SK-N-SH (cell line): ENCODE measurements at regions not wholly inside any gene's neighbourhood (a gene's known extent, or its start where the extent isn't known, plus 50 kb on each side); places are given as distances from the start of the nearest gene placed in this dataset.

Experiments
- CTCF ChIA-PET: fragments of 300-600, 350-600 bp; formaldehyde crosslinking; extraction: SDS; loops from one replicate; lab custom pipeline; 2021; lab: Yijun Ruan, JAX
- POLR2A ChIA-PET: fragments of 350-600 bp; sonication (Branson Sonifier 250); formaldehyde crosslinking; extraction: SDS; loops from one replicate; lab custom pipeline; 2020; ENCODE audit warnings: antibody characterized with exemption, inconsistent platforms; lab: Yijun Ruan, JAX
- DNase-seq: peaks from one replicate; pipeline ENCODE4 v3.0.0; 2012
- H2AFZ ChIP-seq: fragments of 200-600 bp; sonication (generic); 2 replicates; pipeline ENCODE4 v1.8.1; 2016; ENCODE audit warnings: antibody characterized with exemption, mild to moderate bottlenecking, low read depth
- H3F3A ChIP-seq: fragments of 200-600 bp; sonication (generic); replicated peaks from 2 replicates; pipeline ENCODE3; 2016; ENCODE audit warnings: antibody characterized with exemption, mild to moderate bottlenecking; ENCODE audit not compliant: insufficient read depth
- H3K27ac ChIP-seq, 2 experiments: fragments of 200-500 bp in 1 of 2; fragments of 200-600 bp in 1 of 2; sonication (Bioruptor generic) in 1 of 2; sonication (generic), shearing (Covaris generic) in 1 of 2; 2 replicates each; pipeline versions ENCODE4 v1.5.1 to v1.6.1; 2014 to 2016; ENCODE audit warnings: low read depth in 2 of 2, inconsistent platforms in 1 of 2, low read length in 1 of 2, mild to moderate bottlenecking in 1 of 2, mixed read lengths in 1 of 2
- H3K27me3 ChIP-seq: fragments of 200-600 bp; sonication (generic), shearing (Covaris generic); 2 replicates; pipeline ENCODE4 v1.6.1; 2016; ENCODE audit warnings: mixed run types; ENCODE audit not compliant: insufficient read depth
- H3K36me3 ChIP-seq, 2 experiments: fragments of 200-500 bp in 1 of 2; fragments of 200-600 bp in 1 of 2; sonication (Bioruptor generic) in 1 of 2; sonication (generic) in 1 of 2; replicated peaks in 1 of 2; 2 replicates each; pipeline versions ENCODE3 to v1.5.1; 2014 to 2016; ENCODE audit warnings: low read length in 1 of 2, mild to moderate bottlenecking in 1 of 2; ENCODE audit not compliant: insufficient read depth in 2 of 2, control insufficient read depth in 1 of 2
- H3K4me1 ChIP-seq, 2 experiments: fragments of 200-500 bp in 1 of 2; fragments of 200-600 bp in 1 of 2; sonication (Bioruptor generic) in 1 of 2; sonication (generic), shearing (Covaris generic) in 1 of 2; 2 replicates each; pipeline versions ENCODE4 v1.5.1 to v1.6.1; 2014 to 2016; ENCODE audit warnings: low read depth in 1 of 2, low read length in 1 of 2, mixed run types in 1 of 2; ENCODE audit not compliant: insufficient read depth in 2 of 2, control insufficient read depth in 1 of 2
- H3K4me2 ChIP-seq: fragments of 200-600 bp; sonication (generic), shearing (Covaris generic); 2 replicates; pipeline ENCODE4 v1.6.1; 2017; ENCODE audit warnings: mixed run types
- H3K4me3 ChIP-seq, 2 experiments: fragments of 200-500 bp in 1 of 2; fragments of 200-600 bp in 1 of 2; sonication (Bioruptor generic) in 1 of 2; sonication (generic), shearing (Covaris generic) in 1 of 2; 2 replicates each; pipeline versions ENCODE4 v1.5.1 to v1.8.1; 2014 to 2016; ENCODE audit warnings: low read depth in 2 of 2, inconsistent platforms in 1 of 2, low read length in 1 of 2, mild to moderate bottlenecking in 1 of 2, mixed read lengths in 1 of 2, moderate library complexity in 1 of 2
- H3K79me2 ChIP-seq: fragments of 200-600 bp; sonication (generic); 2 replicates; pipeline ENCODE4 v1.8.1; 2017; ENCODE audit warnings: mild to moderate bottlenecking; ENCODE audit not compliant: insufficient read depth
- H3K9ac ChIP-seq: fragments of 200-600 bp; sonication (generic); 2 replicates; pipeline ENCODE4 v1.6.1; 2017; ENCODE audit warnings: mixed run types
- H3K9me2 ChIP-seq: fragments of 200-600 bp; sonication (generic); 2 replicates; pipeline ENCODE4 v1.6.1; 2017; ENCODE audit warnings: mixed run types
- H3K9me3 ChIP-seq: fragments of 200-600 bp; sonication (generic); 2 replicates; pipeline ENCODE4 v1.6.1; 2017; ENCODE audit warnings: mixed run types, mild to moderate bottlenecking, moderate library complexity
- H4K20me1 ChIP-seq: fragments of 200-600 bp; sonication (generic); 2 replicates; pipeline ENCODE4 v1.6.1; 2017; ENCODE audit warnings: mild to moderate bottlenecking, mixed run types; ENCODE audit not compliant: insufficient read depth
- CTCF ChIP-seq: fragments of 200-600 bp; sonication (generic); IDR thresholded peaks from 2 replicates; pipeline ENCODE4 v1.6.1; 2017; ENCODE audit warnings: antibody characterized with exemption, mild to moderate bottlenecking, moderate library complexity
- ELF1 ChIP-seq: IDR thresholded peaks from 2 replicates; pipeline ENCODE4 v1.4.0; 2012
- IRF3 ChIP-seq: fragments of 150-350 bp; IDR thresholded peaks from 2 replicates; pipeline ENCODE4 v1.6.1; 2016; ENCODE audit warnings: mild to moderate bottlenecking, low read depth, low read length
- JUND ChIP-seq: IDR thresholded peaks from 2 replicates; pipeline ENCODE4 v1.4.0; 2012
- MEF2A ChIP-seq: IDR thresholded peaks from 2 replicates; pipeline ENCODE4 v1.4.0; 2012; ENCODE audit warnings: low read depth, borderline replicate concordance
- MXI1 ChIP-seq: IDR thresholded peaks from 2 replicates; pipeline ENCODE4 v1.6.1; 2012; ENCODE audit warnings: mild to moderate bottlenecking, low read depth, low read length, improper control_type of control experiment
- NFIC ChIP-seq: IDR thresholded peaks from 2 replicates; pipeline ENCODE4 v1.4.0; 2012; ENCODE audit warnings: borderline replicate concordance
- NRF1 ChIP-seq: IDR thresholded peaks from 2 replicates; pipeline ENCODE4 v1.6.1; 2012; ENCODE audit warnings: low read depth, mild to moderate bottlenecking, low read length
- RAD21 ChIP-seq: IDR thresholded peaks from 2 replicates; pipeline ENCODE4 v1.6.1; 2012; ENCODE audit warnings: mild to moderate bottlenecking, low read length
- RFX5 ChIP-seq: IDR thresholded peaks from 2 replicates; pipeline ENCODE4 v1.6.1; 2012; ENCODE audit warnings: mild to moderate bottlenecking, improper control_type of control experiment, low read length
- SIN3A ChIP-seq: IDR thresholded peaks from 2 replicates; pipeline ENCODE4 v1.6.1; 2012; ENCODE audit warnings: low read depth, mild to moderate bottlenecking, low read length, moderate library complexity, borderline replicate concordance
- SMC3 ChIP-seq: IDR thresholded peaks from 2 replicates; pipeline ENCODE4 v1.6.1; 2012; ENCODE audit warnings: low read depth, low read length, improper control_type of control experiment
- TAF1 ChIP-seq: IDR thresholded peaks from 2 replicates; pipeline ENCODE4 v1.6.1; 2012; ENCODE audit warnings: low read depth, mild to moderate bottlenecking, low read length, moderate library complexity, borderline replicate concordance
- TCF12 ChIP-seq: IDR thresholded peaks from 2 replicates; pipeline ENCODE4 v1.4.0; 2012
- ZBTB33 ChIP-seq: IDR thresholded peaks from 2 replicates; pipeline ENCODE4 v1.4.0; 2012; ENCODE audit warnings: low read depth, borderline replicate concordance
- WGBS: methylation state at CpG from one replicate; pipeline ENCODE4 v1.1.6; 2017; ENCODE audit warnings: low lambda C conversion rate; 5-methylcytosine and 5-hydroxymethylcytosine counted together
- TF ChIP-seq, protein P1 (sequence below): IDR thresholded peaks from 2 replicates; pipeline ENCODE4 v1.6.1; 2012; ENCODE audit warnings: mild to moderate bottlenecking, low read depth, low read length, moderate library complexity

DNA sequence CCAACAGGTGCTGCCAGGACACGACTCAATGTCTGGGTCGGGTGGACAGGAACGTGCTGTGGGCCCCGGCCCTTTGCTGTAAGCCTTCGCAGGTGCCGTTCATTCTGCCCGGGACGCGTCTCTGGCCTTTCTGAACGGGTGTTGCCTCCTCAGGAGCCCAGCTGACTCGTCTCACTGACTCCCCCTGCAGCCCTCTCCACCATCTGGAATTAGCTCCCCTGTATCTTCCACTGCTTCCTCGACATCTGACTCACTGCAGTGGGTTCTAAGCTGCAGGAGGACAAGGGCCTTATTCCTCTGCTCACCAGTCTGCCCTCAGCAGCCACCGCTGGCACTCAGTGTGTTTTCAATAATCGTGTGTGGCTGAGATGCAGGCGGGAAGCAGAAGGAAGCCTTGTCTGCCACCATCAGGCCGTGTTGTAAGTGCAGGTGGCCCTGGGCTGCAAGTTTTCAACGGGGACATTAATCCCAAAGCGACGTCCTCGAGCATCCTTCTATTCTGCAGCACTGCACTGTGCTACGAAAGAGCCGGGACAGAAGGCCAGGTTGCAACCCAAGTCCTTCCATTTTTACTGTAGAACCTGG lies 256.2 kb downstream of the FOXL1 start:
- CTCF ChIA-PET, result no interaction called here
- H3K27ac ChIP-seq, result no peak overlapping the region

DNA sequence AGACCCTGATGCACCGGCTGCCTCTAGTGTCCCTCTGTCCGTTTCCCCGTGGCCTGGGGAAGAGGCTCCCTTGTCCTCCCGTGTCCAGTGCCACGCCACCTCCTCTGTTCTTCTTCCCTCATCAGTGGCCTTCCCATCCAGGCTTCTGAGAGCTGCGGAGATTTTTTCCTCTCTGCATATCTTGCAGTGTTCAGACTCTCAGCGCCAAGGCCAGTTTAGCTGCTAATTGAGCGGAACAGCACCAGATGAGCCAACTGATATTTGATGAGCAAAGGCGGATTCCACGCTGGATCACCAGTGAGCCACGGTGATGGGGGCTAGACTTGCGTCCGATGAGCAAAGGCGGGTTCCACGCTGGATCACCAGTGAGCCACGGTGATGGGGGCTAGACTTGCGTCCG lies 257.6 kb downstream of the FOXL1 start:
- H3K4me2 ChIP-seq, result no peak overlapping the region
- no peaks in the 10 kb centered on the region for H3K79me2 ChIP-seq
- H3K4me3 ChIP-seq, result no peak overlapping the region
- H3K9me3 ChIP-seq, result no peaks in the 10 kb centered on the region; the same call in 1 of the 2 replicates
- ChIA-PET POLR2A (no interaction called here), CTCF (no interaction called here)
- no peak overlapping the region for H3K27ac ChIP-seq
- no peaks in the 10 kb centered on the region for H3K36me3 ChIP-seq
- H3K27me3 ChIP-seq, result peaks cover 8% of the 10 kb centered on the region; the same call in 1 of the 2 replicates
- no peak overlapping the region; the same call in 1 of the 2 replicates for H2AFZ ChIP-seq
- no peaks in the 10 kb centered on the region for H4K20me1 ChIP-seq
- no peak overlapping the region for H3K9ac ChIP-seq
- peaks cover 5% of the 10 kb centered on the region for H3F3A ChIP-seq
- no peak for DNase-seq
- H3K9me2 ChIP-seq, result no peaks in the 10 kb centered on the region
- peaks cover 0 to 4% of the 10 kb centered on the region in 2 experiments; a peak in 2 of 4 replicates for H3K4me1 ChIP-seq
- WGBS, result 30% methylated on average over 11 of the region's 18 CpGs
- TF ChIP-seq SMC3 (no peak), SIN3A (no peak), NFIC (no peak), TAF1 (no peak), MEF2A (no peak), ZBTB33 (no peak), MXI1 (no peak), ELF1 (no peak), NRF1 (no peak), RAD21 (no peak), IRF3 (no peak), JUND (no peak)
- TF ChIP-seq, protein P1, sequence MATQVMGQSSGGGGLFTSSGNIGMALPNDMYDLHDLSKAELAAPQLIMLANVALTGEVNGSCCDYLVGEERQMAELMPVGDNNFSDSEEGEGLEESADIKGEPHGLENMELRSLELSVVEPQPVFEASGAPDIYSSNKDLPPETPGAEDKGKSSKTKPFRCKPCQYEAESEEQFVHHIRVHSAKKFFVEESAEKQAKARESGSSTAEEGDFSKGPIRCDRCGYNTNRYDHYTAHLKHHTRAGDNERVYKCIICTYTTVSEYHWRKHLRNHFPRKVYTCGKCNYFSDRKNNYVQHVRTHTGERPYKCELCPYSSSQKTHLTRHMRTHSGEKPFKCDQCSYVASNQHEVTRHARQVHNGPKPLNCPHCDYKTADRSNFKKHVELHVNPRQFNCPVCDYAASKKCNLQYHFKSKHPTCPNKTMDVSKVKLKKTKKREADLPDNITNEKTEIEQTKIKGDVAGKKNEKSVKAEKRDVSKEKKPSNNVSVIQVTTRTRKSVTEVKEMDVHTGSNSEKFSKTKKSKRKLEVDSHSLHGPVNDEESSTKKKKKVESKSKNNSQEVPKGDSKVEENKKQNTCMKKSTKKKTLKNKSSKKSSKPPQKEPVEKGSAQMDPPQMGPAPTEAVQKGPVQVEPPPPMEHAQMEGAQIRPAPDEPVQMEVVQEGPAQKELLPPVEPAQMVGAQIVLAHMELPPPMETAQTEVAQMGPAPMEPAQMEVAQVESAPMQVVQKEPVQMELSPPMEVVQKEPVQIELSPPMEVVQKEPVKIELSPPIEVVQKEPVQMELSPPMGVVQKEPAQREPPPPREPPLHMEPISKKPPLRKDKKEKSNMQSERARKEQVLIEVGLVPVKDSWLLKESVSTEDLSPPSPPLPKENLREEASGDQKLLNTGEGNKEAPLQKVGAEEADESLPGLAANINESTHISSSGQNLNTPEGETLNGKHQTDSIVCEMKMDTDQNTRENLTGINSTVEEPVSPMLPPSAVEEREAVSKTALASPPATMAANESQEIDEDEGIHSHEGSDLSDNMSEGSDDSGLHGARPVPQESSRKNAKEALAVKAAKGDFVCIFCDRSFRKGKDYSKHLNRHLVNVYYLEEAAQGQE, result no peak

More for the DNA sequence above, 256.2 kb downstream of the FOXL1 start:
- Histone ChIP-seq H3K27me3 (peaks cover 22% of the 10 kb centered on the region; the same call in 1 of the 2 replicates), H3K79me2 (no peaks in the 10 kb centered on the region), H4K20me1 (no peaks in the 10 kb centered on the region), H3K36me3 (no peaks in the 10 kb centered on the region), H3K9me2 (no peaks in the 10 kb centered on the region), H3K9me3 (no peaks in the 10 kb centered on the region; the same call in 1 of the 2 replicates), H3K4me1 (peaks cover 0 to 4% of the 10 kb centered on the region in 2 experiments; a peak in 2 of 4 replicates), H3K4me3 (no peak overlapping the region), H3F3A (peaks cover 5% of the 10 kb centered on the region), H3K9ac (no peak overlapping the region), H3K4me2 (no peak overlapping the region), H2AFZ (no peak overlapping the region)
- POLR2A ChIA-PET, result no interaction called here
- WGBS, result 16% methylated on average over 19 of the region's 22 CpGs
- DNase-seq, result no peak
- TF ChIP-seq RFX5 (no peak), TCF12 (0 out of 2 replicates have a peak, but pooled peaks have one; percentile 19), RAD21 (peak; percentile 6; the same call in 1 of the 2 replicates), CTCF (peak; percentile 52), ELF1 (no peak), SIN3A (no peak)
